ENCODE measurements at regions not wholly inside any gene's neighbourhood (a gene's known extent, or its start where the extent isn't known, plus 50 kb on each side); places are given as distances from the start of the nearest gene placed in this dataset.
"Not testable (repeated sequence)": the region's sequence is repeated elsewhere in the genome, so short reads cannot be mapped to it uniquely, and the experiment has no call there.

GRCh38 chr5:103889500-103890209 is 327.1 kb upstream of the NUDT12 start:
- Histone ChIP-seq H2AFZ (ENCODE audit: low read depth, low read length) (no peak overlapping the region), H3K4me1 (ENCODE audit: insufficient read depth, low read length) (peaks cover 10% of the 10 kb centered on the region), H3K9me3 (ENCODE audit: low read length) (no peaks in the 10 kb centered on the region), H3K36me3 (ENCODE audit: insufficient read depth, low read length) (no peaks in the 10 kb centered on the region), H3K27me3 (ENCODE audit: insufficient read depth, low read length) (no peaks in the 10 kb centered on the region), H3K4me3 (ENCODE audit: low read length) (no peak overlapping the region)

- H2AFZ ChIP-seq (ENCODE audit: low read depth, low read length) = no peak overlapping the region
- no peak overlapping the region for H3K4me3 ChIP-seq (ENCODE audit: low read length)
- H3K27me3 ChIP-seq (ENCODE audit: insufficient read depth, low read length) = no peaks in the 10 kb centered on the region
- H3K36me3 ChIP-seq (ENCODE audit: insufficient read depth, low read length) = no peaks in the 10 kb centered on the region
- H3K9me3 ChIP-seq (ENCODE audit: low read length) = no peaks in the 10 kb centered on the region
- peaks cover 5% of the 10 kb centered on the region for H3K4me1 ChIP-seq (ENCODE audit: insufficient read depth, low read length)
These were observed 324.2 kb upstream of the NUDT12 start for GRCh38 chr5:103886826-103887225.

- Histone ChIP-seq H3K36me3 (ENCODE audit: insufficient read depth, low read length) (no peaks in the 10 kb centered on the region), H3K27me3 (ENCODE audit: insufficient read depth, low read length) (no peaks in the 10 kb centered on the region), H3K9me3 (ENCODE audit: low read length) (no peaks in the 10 kb centered on the region), H3K4me3 (ENCODE audit: low read length) (no peak overlapping the region), H3K4me1 (ENCODE audit: insufficient read depth, low read length) (no peaks in the 10 kb centered on the region), H2AFZ (ENCODE audit: low read depth, low read length) (no peak overlapping the region)
These were observed 320.6 kb upstream of the NUDT12 start for GRCh38 chr5:103883143-103883542.

- H3K9me3 ChIP-seq (ENCODE audit: low read length) = no peaks in the 10 kb centered on the region
- no peaks in the 10 kb centered on the region for H3K4me1 ChIP-seq (ENCODE audit: insufficient read depth, low read length)
- no peak overlapping the region for H3K4me3 ChIP-seq (ENCODE audit: low read length)
- H3K36me3 ChIP-seq (ENCODE audit: insufficient read depth, low read length) = no peaks in the 10 kb centered on the region
- no peaks in the 10 kb centered on the region for H3K27me3 ChIP-seq (ENCODE audit: insufficient read depth, low read length)
- no peak overlapping the region for H2AFZ ChIP-seq (ENCODE audit: low read depth, low read length)
These were observed 319.0 kb upstream of the NUDT12 start for GRCh38 chr5:103881560-103881959.

GRCh38 chr5:103867857-103868598 is 305.4 kb upstream of the NUDT12 start:
- no peak overlapping the region for H3K4me3 ChIP-seq (ENCODE audit: low read length)
- no peak overlapping the region for H2AFZ ChIP-seq (ENCODE audit: low read depth, low read length)
- no peaks in the 10 kb centered on the region for H3K36me3 ChIP-seq (ENCODE audit: insufficient read depth, low read length)
- no peaks in the 10 kb centered on the region for H3K27me3 ChIP-seq (ENCODE audit: insufficient read depth, low read length)
- H3K4me1 ChIP-seq (ENCODE audit: insufficient read depth, low read length) = no peaks in the 10 kb centered on the region
- no peaks in the 10 kb centered on the region for H3K9me3 ChIP-seq (ENCODE audit: low read length)

GRCh38 chr5:103866169-103866568 is 303.6 kb upstream of the NUDT12 start:
- Histone ChIP-seq H3K4me1 (ENCODE audit: insufficient read depth, low read length) (no peaks in the 10 kb centered on the region), H3K36me3 (ENCODE audit: insufficient read depth, low read length) (no peaks in the 10 kb centered on the region)

GRCh38 chr5:103862398-103862797 is 299.8 kb upstream of the NUDT12 start:
- H2AFZ ChIP-seq (ENCODE audit: low read depth, low read length) = no peak overlapping the region
- no peaks in the 10 kb centered on the region for H3K4me1 ChIP-seq (ENCODE audit: insufficient read depth, low read length)
- no peaks in the 10 kb centered on the region for H3K27me3 ChIP-seq (ENCODE audit: insufficient read depth, low read length)
- H3K36me3 ChIP-seq (ENCODE audit: insufficient read depth, low read length) = no peaks in the 10 kb centered on the region
- H3K9me3 ChIP-seq (ENCODE audit: low read length) = no peaks in the 10 kb centered on the region
- H3K4me3 ChIP-seq (ENCODE audit: low read length) = no peak overlapping the region

More at GRCh38 chr5:103866169-103866568, 303.6 kb upstream of the NUDT12 start:
- Histone ChIP-seq H3K27me3 (ENCODE audit: insufficient read depth, low read length) (no peaks in the 10 kb centered on the region), H3K9me3 (ENCODE audit: low read length) (no peaks in the 10 kb centered on the region), H3K4me3 (ENCODE audit: low read length) (no peak overlapping the region), H2AFZ (ENCODE audit: low read depth, low read length) (no peak overlapping the region)

GRCh38 chr5:103860327-103860726 is 297.7 kb upstream of the NUDT12 start:
- Histone ChIP-seq H3K4me3 (ENCODE audit: low read length) (no peak overlapping the region), H3K36me3 (ENCODE audit: insufficient read depth, low read length) (no peaks in the 10 kb centered on the region), H3K4me1 (ENCODE audit: insufficient read depth, low read length) (no peaks in the 10 kb centered on the region), H2AFZ (ENCODE audit: low read depth, low read length) (no peak overlapping the region), H3K9me3 (ENCODE audit: low read length) (no peaks in the 10 kb centered on the region), H3K27me3 (ENCODE audit: insufficient read depth, low read length) (no peaks in the 10 kb centered on the region)

GRCh38 chr5:103858367-103858766 is 295.8 kb upstream of the NUDT12 start:
- not testable (repeated sequence) for H3K4me1 ChIP-seq (ENCODE audit: insufficient read depth, low read length); H2AFZ ChIP-seq (ENCODE audit: low read depth, low read length); H3K36me3 ChIP-seq (ENCODE audit: insufficient read depth, low read length); H3K4me3 ChIP-seq (ENCODE audit: low read length); H3K27me3 ChIP-seq (ENCODE audit: insufficient read depth, low read length); H3K9me3 ChIP-seq (ENCODE audit: low read length)

GRCh38 chr5:103851091-103851490 is 288.5 kb upstream of the NUDT12 start:
- Histone ChIP-seq H3K9me3 (ENCODE audit: low read length) (no peaks in the 10 kb centered on the region), H3K27me3 (ENCODE audit: insufficient read depth, low read length) (no peaks in the 10 kb centered on the region), H3K4me3 (ENCODE audit: low read length) (no peak overlapping the region), H2AFZ (ENCODE audit: low read depth, low read length) (no peak overlapping the region), H3K4me1 (ENCODE audit: insufficient read depth, low read length) (peaks cover 14% of the 10 kb centered on the region), H3K36me3 (ENCODE audit: insufficient read depth, low read length) (no peaks in the 10 kb centered on the region)

GRCh38 chr5:103849934-103850333 is 287.3 kb upstream of the NUDT12 start:
- H3K4me3 ChIP-seq (ENCODE audit: low read length) = no peak overlapping the region
- H3K4me1 ChIP-seq (ENCODE audit: insufficient read depth, low read length) = peaks cover 14% of the 10 kb centered on the region
- no peaks in the 10 kb centered on the region for H3K36me3 ChIP-seq (ENCODE audit: insufficient read depth, low read length)
- H2AFZ ChIP-seq (ENCODE audit: low read depth, low read length) = peak overlapping the region; percentile 16
- H3K9me3 ChIP-seq (ENCODE audit: low read length) = no peaks in the 10 kb centered on the region
- H3K27me3 ChIP-seq (ENCODE audit: insufficient read depth, low read length) = no peaks in the 10 kb centered on the region

- Histone ChIP-seq H3K36me3 (ENCODE audit: insufficient read depth, low read length) (no peaks in the 10 kb centered on the region), H3K9me3 (ENCODE audit: low read length) (no peaks in the 10 kb centered on the region), H3K4me3 (ENCODE audit: low read length) (no peak overlapping the region), H3K4me1 (ENCODE audit: insufficient read depth, low read length) (peaks cover 14% of the 10 kb centered on the region), H2AFZ (ENCODE audit: low read depth, low read length) (no peak overlapping the region), H3K27me3 (ENCODE audit: insufficient read depth, low read length) (no peaks in the 10 kb centered on the region)
These were observed 284.5 kb upstream of the NUDT12 start for GRCh38 chr5:103847060-103847459.

GRCh38 chr5:103842936-103843335 is 280.3 kb upstream of the NUDT12 start:
- H3K4me1 ChIP-seq (ENCODE audit: insufficient read depth, low read length) = peaks cover 6% of the 10 kb centered on the region
- no peaks in the 10 kb centered on the region for H3K27me3 ChIP-seq (ENCODE audit: insufficient read depth, low read length)
- no peaks in the 10 kb centered on the region for H3K36me3 ChIP-seq (ENCODE audit: insufficient read depth, low read length)
- no peak overlapping the region for H2AFZ ChIP-seq (ENCODE audit: low read depth, low read length)
- H3K4me3 ChIP-seq (ENCODE audit: low read length) = no peak overlapping the region
- no peaks in the 10 kb centered on the region for H3K9me3 ChIP-seq (ENCODE audit: low read length)

Measured in neuron (in vitro differentiated cells).